ENCODE measurements at regions not wholly inside any gene's neighbourhood (a gene's known extent, or its start where the extent isn't known, plus 50 kb on each side); places are given as distances from the start of the nearest gene placed in this dataset.

DNA sequence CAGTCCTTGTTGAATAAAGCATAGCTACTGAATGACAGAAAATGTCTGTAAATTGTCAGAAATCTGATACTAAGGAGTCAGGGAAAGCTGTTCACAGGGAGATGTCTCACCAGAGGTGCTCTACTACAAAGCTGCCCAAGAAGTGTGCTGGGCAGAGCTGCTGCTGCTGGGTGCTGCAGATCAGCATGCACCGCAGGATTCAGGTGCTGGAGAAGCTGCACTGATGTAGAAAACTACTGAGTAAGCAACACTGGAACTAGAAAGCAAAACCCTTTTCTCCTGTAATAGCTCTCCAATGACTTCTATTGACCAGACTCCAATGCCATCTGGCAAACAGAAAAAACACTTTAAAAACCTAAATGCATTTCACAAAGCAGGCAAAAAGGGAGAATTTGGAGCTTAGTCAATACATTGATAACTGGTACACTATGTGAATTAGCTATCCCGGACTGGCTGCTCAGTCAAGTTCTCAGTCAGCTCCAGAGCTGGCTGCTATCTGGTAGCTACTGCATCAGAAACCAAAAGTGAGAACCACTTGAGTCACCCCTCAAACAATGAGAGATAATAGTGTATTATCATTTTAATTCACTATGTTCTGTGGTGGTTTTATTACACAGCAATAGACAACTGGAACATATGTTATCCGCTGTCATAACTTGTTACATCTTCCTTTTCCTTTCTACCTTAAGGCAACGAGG lies 493.1 kb downstream of the CPS1 start:
- TF ChIP-seq, protein P1, sequence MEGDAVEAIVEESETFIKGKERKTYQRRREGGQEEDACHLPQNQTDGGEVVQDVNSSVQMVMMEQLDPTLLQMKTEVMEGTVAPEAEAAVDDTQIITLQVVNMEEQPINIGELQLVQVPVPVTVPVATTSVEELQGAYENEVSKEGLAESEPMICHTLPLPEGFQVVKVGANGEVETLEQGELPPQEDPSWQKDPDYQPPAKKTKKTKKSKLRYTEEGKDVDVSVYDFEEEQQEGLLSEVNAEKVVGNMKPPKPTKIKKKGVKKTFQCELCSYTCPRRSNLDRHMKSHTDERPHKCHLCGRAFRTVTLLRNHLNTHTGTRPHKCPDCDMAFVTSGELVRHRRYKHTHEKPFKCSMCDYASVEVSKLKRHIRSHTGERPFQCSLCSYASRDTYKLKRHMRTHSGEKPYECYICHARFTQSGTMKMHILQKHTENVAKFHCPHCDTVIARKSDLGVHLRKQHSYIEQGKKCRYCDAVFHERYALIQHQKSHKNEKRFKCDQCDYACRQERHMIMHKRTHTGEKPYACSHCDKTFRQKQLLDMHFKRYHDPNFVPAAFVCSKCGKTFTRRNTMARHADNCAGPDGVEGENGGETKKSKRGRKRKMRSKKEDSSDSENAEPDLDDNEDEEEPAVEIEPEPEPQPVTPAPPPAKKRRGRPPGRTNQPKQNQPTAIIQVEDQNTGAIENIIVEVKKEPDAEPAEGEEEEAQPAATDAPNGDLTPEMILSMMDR (IDR thresholded peaks at IDR 0.05; ENCODE audit: insufficient read depth, low read length, missing control alignments), result no peak
- H3K4me3 ChIP-seq (ENCODE audit: low read depth, low read length), result no peak overlapping the region
- POLR2A ChIA-PET, result no interaction called here
- CTCF ChIA-PET, result interaction anchor here (1.4 kb wide), 1 partner anchor 34 kb away, joined by 3 read pairs; no protein-coding TSS in a partner anchor
- no peak for DNase-seq (ENCODE audit: low read depth, low spot score)

DNA sequence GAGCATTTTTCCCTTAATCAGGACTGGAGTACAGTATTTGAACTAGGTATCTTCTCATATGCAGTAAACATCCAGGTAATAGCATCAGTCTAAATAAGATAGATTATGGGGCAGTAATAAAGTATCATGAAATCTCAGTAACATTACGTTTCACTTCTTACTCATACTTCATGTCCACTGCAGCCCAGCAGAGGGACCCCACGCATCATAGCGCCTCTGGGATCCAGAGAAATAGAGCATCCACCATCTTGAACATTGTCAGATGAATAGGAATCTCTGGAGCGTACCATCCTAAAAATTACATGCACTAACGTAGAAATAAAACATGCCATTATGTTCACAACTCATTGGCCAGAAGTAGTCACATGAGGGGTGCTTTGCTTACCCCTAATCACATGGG lies 499.0 kb downstream of the CPS1 start:
- H3K4me3 ChIP-seq (ENCODE audit: low read depth, low read length), result no peak overlapping the region
- CTCF ChIA-PET, result no interaction called here
- DNase-seq (ENCODE audit: low read depth, low spot score), result no peak

DNA sequence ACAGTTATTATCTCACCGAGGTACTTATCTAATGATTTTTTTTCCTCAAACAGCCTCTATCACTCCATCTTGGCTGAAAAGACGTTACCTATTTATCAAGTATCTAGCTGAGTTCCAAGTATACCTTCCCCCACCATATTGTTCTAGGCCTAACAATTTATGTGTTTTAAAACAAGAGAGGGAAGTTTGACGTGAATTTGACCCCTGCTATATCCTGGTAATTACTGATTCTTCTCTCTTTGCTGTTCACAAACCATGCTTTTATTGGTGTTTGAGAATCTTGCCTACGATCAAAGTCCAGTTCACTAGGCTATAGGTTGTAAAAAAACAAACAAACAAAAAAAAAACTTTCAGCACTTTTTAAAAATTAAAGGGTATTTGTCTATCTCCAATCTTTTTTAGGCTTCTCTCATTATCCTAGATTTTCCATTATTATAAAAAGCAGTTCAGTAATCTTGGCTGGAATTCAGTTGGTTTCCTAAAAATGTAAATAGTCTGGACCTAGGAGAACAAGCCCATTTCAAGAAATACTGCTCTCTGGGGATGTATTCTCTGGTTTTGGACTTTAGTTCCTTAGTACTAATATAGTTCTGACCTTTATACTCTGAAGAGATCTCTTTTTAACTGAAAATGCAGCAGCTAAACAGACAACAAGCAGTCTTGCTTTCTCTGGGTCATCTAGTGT lies 505.4 kb downstream of the CPS1 start:
- POLR2A ChIA-PET, result no interaction called here
- no peak for DNase-seq (ENCODE audit: low read depth, low spot score)
- TF ChIP-seq, protein P1 (IDR thresholded peaks at IDR 0.05; ENCODE audit: insufficient read depth, low read length, missing control alignments), result no peak
- H3K4me3 ChIP-seq (ENCODE audit: low read depth, low read length), result no peak overlapping the region
- CTCF ChIA-PET, result no interaction called here

More for the DNA sequence above, 499.0 kb downstream of the CPS1 start:
- TF ChIP-seq, protein P1 (IDR thresholded peaks at IDR 0.05; ENCODE audit: insufficient read depth, low read length, missing control alignments), result no peak
- POLR2A ChIA-PET, result no interaction called here

DNA sequence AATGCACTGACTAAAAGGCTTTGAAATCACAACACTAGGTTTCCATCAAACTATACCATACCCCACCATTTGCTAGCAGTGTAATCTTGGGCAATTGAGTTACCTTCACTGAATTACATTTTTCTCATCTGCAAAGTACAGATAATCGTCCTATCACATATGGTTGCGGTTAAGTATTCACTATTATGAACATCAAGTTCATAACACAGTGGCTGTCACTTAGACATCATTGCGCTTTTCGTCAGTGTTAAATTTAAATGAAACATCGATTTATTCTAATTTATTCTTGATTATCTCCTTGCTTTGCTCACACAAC lies 505.9 kb downstream of the CPS1 start:
- DNase-seq (ENCODE audit: low read depth, low spot score), result no peak
- TF ChIP-seq, protein P1 (IDR thresholded peaks at IDR 0.05; ENCODE audit: insufficient read depth, low read length, missing control alignments), result no peak
- H3K4me3 ChIP-seq (ENCODE audit: low read depth, low read length), result no peak overlapping the region
- ChIA-PET POLR2A (no interaction called here), CTCF (no interaction called here)

DNA sequence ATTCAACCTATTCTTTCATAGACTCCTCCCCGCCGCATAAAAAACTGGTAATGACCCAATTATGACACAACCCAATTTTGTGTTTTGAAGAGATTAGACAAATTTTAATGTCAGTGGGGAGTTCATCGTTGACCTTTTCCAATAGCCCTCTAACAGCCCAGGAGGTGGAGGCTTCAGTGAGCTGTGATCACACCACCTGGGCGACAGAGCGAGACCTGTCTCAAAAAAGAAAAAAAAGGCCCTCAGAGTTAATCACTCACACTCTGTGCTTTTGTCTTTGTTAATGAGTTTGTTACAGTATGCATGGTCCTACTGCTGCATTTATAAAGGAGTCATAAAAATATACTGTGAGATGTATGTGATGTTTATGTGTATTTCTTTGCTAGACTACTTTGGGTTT lies 510.6 kb downstream of the CPS1 start:
- POLR2A ChIA-PET, result no interaction called here
- CTCF ChIA-PET, result no interaction called here
- TF ChIP-seq, protein P1 (IDR thresholded peaks at IDR 0.05; ENCODE audit: insufficient read depth, low read length, missing control alignments), result no peak

DNA sequence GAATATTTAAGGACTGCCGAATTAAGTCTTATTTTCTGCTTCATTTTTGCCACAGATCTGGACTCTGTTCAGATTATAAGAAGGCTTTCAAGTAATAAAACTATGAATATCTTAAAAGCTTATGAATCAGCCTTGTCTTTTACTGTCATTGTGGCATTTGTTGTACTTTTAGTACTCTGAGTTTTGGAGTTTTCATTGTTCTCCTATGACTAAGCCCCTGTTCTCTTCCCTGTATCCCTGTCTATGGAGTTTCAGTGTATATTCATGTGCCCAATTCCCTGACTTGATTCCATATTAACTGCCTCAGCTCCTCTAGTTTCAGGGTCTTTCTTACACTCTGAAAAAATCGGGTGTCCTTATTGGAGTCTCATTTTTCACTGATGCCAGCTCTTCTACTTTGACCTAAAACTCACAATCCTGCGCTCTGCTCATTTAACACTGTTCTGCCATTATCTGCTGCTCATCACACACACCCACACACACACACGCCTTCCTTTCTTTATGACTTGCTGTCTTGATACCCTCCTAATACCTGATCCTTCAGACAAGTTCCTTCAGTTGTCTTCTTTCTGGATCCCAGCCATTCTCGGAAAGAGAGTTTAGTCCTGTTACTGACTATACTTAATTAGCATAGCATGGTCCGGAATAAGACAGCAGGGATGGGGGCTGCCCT lies 511.8 kb downstream of the CPS1 start:
- H3K4me3 ChIP-seq (ENCODE audit: low read depth, low read length), result no peak overlapping the region
- TF ChIP-seq, protein P1 (IDR thresholded peaks at IDR 0.05; ENCODE audit: insufficient read depth, low read length, missing control alignments), result no peak
- no peak for DNase-seq (ENCODE audit: low read depth, low spot score)
- ChIA-PET POLR2A (no interaction called here), CTCF (no interaction called here)

More for the DNA sequence above, 510.6 kb downstream of the CPS1 start:
- DNase-seq (ENCODE audit: low read depth, low spot score), result no peak
- no peak overlapping the region for H3K4me3 ChIP-seq (ENCODE audit: low read depth, low read length)
